DLD1 (cell line): ENCODE measurements at regions not wholly inside any gene's neighbourhood (a gene's known extent, or its start where the extent isn't known, plus 50 kb on each side); places are given as distances from the start of the nearest gene placed in this dataset.
"Not testable (repeated sequence)": the region's sequence is repeated elsewhere in the genome, so short reads cannot be mapped to it uniquely, and the experiment has no call there.

Source experiments
- in situ Hi-C: cut with HindIII; loops from 2 replicates; pipeline ENCODE4 v1.10.0; 2017; ENCODE audit warnings: low sequenced_read_pairs

DNA sequence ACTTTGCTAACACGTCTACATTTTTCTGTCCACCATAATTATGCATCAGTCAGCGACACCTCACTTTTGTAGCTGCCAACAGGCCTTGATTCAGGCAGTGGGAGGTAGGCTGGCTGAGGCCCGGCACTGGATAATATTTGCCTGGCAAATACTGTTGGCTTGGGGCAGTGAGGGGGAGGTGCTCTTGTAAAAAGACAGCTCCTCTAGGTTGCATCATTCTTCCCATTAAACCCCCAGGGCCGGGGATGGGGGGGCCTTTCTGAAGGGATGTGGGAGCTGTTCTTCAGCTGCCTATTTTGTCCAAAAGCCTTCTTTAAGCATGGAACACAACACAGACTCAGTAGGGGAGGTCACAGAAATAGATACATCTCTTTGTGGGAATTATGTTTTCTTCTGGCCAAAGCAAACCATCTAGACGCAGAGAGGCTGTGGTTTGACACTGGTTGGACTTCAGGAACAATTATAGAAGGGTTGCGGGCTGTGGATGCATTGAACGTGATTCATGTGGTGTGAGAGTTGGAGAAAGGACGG is 338.3 kb upstream of the NT5E start:
- in situ Hi-C loops: no loop called here

DNA sequence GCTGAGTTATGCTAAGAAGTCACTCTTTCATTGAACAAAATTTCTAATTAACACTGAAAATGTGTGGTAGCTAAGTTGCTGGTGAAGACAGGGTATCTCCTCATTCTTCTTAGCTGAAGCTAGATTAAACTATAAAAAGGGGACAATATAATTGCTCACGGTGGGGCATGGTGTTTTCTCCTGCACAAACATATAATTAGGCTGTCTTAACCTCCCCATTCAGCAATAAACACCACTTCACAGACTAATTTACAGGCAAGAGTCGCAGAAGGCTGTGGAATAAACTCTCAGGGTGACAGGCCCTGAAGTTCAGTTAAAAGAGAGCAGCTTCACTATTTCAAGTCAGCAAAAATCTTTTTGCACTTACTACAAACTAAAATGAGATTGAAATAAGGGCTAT is 338.9 kb upstream of the NT5E start:
- in situ Hi-C loops: no loop called here

- in situ Hi-C loops: no loop called here
Observed at GRCh38 chr6:85107701-85108100, 342.2 kb upstream of the NT5E start.

DNA sequence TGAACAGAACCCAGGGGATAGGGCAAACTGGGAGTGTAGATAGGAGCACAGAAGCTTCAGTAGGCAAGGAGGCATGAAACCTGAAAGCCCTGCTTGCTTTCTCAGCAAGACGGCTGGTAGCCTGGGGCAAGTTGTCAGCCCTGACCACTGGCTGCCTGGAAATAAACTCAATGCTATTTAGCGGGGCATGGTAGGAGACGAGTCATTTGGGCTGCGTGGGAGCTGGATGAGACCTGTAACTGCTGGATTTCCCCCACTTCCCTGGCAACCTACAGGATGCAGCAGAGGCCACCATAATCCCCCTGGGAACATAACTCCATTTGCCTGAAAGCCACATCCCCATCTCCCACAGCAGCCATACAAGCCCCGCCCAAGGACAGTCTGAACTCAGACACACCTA is 332.6 kb upstream of the TBX18 start:
- in situ Hi-C loops: no loop called here

- in situ Hi-C loops: no loop called here
Observed at GRCh38 chr6:85092226-85092625, 327.8 kb upstream of the TBX18 start.

GRCh38 chr6:85089255-85089654 is 324.9 kb upstream of the TBX18 start:
- in situ Hi-C loops: loop anchor here (5.0 kb wide), 1 partner anchor 42 kb away; no protein-coding TSS in a partner anchor

- in situ Hi-C loops: loop anchor here (5.0 kb wide), 1 partner anchor 39 kb away; no protein-coding TSS in a partner anchor
Observed at GRCh38 chr6:85085875-85086274, 321.5 kb upstream of the TBX18 start.

DNA sequence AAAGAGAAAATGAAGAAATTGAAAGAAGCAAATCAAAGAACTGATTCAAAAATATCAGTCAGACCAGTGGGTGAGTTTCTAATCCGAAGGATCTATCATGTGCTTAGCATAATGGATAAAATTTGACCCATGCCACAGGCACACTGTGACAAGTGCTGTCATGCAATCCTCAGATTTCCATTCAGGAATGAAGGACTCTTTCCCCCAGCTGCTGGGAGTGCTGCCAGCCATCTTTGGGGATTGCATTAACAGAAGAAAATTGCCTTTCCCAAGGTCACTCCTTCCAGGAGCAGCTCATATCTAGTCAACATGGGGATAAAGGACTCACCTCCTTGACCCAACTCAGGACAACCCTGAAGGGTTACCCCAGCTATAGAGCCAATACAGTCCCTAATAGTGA is 316.7 kb upstream of the TBX18 start:
- in situ Hi-C loops: no loop called here

GRCh38 chr6:85079761-85080160 is 315.4 kb upstream of the TBX18 start:
- in situ Hi-C loops: no loop called here

- in situ Hi-C loops: no loop called here
Observed at GRCh38 chr6:85078058-85078457, 313.7 kb upstream of the TBX18 start.

- in situ Hi-C loops: no loop called here
Observed at GRCh38 chr6:85077098-85077497, 312.7 kb upstream of the TBX18 start.

DNA sequence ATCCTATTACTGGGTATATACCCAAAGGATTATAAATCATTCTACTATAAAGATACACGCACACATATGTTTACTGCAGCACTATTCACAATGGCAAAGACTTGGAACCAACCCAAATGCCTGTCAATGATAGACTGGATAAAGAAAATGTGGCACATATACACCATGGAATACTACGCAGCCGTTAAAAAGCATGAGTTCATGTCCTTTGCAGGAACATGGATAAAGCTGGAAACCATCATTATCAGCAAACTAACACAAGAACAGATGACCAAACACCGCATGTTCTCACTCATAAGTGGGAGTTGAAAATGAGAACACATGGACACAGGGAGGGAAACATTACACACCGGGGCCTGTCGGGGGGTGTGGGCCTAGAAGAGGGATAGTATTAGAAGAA is 307.4 kb upstream of the TBX18 start:
- in situ Hi-C loops: not testable (repeated sequence)

DNA sequence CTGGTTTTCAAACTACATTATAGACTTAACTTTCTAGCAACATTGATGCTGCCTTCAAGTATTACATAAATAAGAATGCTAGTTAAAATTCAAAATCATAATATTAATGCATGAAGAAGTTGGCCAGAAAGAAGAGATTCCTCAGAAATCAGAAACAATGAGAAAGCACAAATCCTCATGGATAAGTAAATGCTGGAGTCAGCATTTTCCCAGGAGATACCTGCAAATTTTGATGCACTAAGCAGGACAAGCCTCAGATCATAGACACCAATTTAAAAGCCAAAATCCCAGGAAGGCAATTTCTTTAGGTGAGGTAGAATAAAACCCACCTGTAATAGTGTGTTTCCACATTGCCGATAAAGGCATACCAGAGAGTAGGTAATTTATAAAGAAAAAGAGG is 305.2 kb upstream of the TBX18 start:
- in situ Hi-C loops: no loop called here

GRCh38 chr6:85068221-85068620 is 303.8 kb upstream of the TBX18 start:
- in situ Hi-C loops: no loop called here

GRCh38 chr6:85066266-85066665 is 301.9 kb upstream of the TBX18 start:
- in situ Hi-C loops: no loop called here

DNA sequence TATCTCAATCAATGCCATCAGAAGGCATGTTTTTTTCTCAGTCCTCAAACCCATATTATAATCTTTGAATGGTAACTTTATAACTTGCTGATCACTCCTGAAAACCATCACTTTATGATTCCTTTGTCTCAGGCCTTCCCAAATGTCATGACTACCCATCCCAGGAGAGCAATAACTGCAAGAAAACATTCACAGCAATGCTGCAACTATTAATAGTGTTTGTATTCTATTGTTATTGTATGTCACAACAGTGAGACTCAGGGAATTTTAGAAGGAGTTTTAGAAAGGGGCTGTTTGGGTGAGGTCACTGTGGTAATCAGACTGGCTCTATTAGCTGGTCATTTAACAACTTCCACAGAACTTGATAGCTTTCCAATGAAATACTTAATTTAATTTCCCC is 301.4 kb upstream of the TBX18 start:
- in situ Hi-C loops: no loop called here

GRCh38 chr6:85063611-85064010 is 299.2 kb upstream of the TBX18 start:
- in situ Hi-C loops: no loop called here

DNA sequence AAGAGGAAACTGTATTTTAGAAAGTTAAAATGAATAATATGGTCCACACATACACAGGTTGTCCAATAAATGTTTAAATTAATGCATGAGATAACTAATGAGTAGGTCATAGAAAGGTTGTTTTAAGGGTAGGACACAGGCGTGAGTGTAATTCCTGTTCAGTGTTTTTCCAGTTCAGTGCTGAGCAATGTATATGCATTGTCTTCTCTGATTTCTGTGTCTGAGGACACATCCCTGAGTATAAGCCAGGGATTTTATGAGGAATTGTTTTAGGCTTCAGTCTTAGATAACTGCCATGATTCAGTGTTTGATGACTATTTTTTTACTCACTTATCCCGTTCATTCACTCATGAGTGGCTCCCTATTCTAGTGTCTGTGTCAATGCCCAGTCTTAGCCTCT is 298.5 kb upstream of the TBX18 start:
- in situ Hi-C loops: no loop called here

GRCh38 chr6:85058806-85059205 is 294.4 kb upstream of the TBX18 start:
- in situ Hi-C loops: no loop called here

GRCh38 chr6:85050149-85050548 is 285.8 kb upstream of the TBX18 start:
- in situ Hi-C loops: no loop called here

- in situ Hi-C loops: loop anchor here (5.0 kb wide), 1 partner anchor 38 kb away; no protein-coding TSS in a partner anchor
Observed at GRCh38 chr6:85049282-85049681, 284.9 kb upstream of the TBX18 start.

- in situ Hi-C loops: loop anchor here (5.0 kb wide), 1 partner anchor 39 kb away; no protein-coding TSS in a partner anchor
Observed at GRCh38 chr6:85047818-85048217, 283.4 kb upstream of the TBX18 start.

DNA sequence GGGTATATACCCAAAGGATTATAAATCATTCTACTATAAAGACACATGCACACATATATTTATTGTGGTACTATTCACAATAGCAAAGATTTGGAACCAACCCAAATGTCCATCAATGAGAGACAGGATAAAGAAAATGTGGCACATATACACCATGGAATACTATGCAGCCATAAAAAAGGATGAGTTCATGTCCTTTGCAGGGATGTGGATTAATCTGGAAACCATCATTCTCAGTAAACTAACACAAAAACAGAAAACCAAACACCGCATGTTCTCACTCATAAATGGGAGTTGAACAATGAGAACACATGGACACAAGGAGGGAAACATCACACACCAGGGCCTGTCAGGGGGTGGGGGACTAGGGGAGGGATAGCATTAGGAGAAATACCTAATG is 281.4 kb upstream of the TBX18 start:
- in situ Hi-C loops: loop anchor here (5.0 kb wide), 1 partner anchor 42 kb away; no protein-coding TSS in a partner anchor
